Esophagus muscularis mucosa (tissue), 4 donors: ENCODE measurements at regions not wholly inside any gene's neighbourhood (a gene's known extent, or its start where the extent isn't known, plus 50 kb on each side); places are given as distances from the start of the nearest gene placed in this dataset.

Experiments used
- DNase-seq: peaks from one replicate; pipeline ENCODE4 v3.0.0-alpha.2; 2017; ENCODE audit errors: extremely low spot score
- H3K27ac ChIP-seq, 4 donors: fragments of 200-600 bp; sonication (generic); replicated peaks in 1 of 4; 1 replicate in 3 of 4; 2 replicates in 1 of 4; pipeline ENCODE4 v1.5.1; 2016 to 2019; ENCODE audit warnings: mild to moderate bottlenecking in 1 of 4
- H3K27me3 ChIP-seq, 4 donors: fragments of 200-600 bp; sonication (generic); one replicate each; pipeline versions ENCODE4 v1.5.1 to v1.6.0; 2016 to 2019
- H3K36me3 ChIP-seq, 4 donors: fragments of 200-600 bp; sonication (generic); one replicate each; pipeline ENCODE4 v1.5.1; 2016 to 2019
- H3K4me1 ChIP-seq, 4 donors: fragments of 200-600 bp; sonication (generic); one replicate each; pipeline ENCODE4 v1.5.1; 2016 to 2019
- H3K4me3 ChIP-seq, 4 donors: fragments of 200-600 bp; sonication (generic); 1 replicate in 2 of 4; 2 replicates in 2 of 4; pipeline ENCODE4 v1.5.1; 2016 to 2019; ENCODE audit warnings: mild to moderate bottlenecking in 4 of 4, moderate library complexity in 1 of 4
- H3K9me3 ChIP-seq, 4 donors: fragments of 200-600 bp; sonication (generic); 1 replicate in 3 of 4; 2 replicates in 1 of 4; pipeline ENCODE4 v1.5.1; 2016 to 2019
- CTCF ChIP-seq, 3 experiments: fragments of 200-600 bp in 2 of 3; fragments of 450-650 bp in 1 of 3; sonication (generic) in 2 of 3; IDR thresholded peaks; one replicate each; pipeline ENCODE4 v1.5.1; 2017 to 2019; ENCODE audit warnings: antibody characterized with exemption in 3 of 3, mild to moderate bottlenecking in 2 of 3, moderate library complexity in 1 of 3
- EP300 ChIP-seq: sonication (generic); formaldehyde crosslinking; IDR thresholded peaks from one replicate; pipeline ENCODE4 v1.6.1; 2017; ENCODE audit warnings: antibody characterized with exemption
- POLR2A ChIP-seq: fragments of 450-650 bp; IDR thresholded peaks from one replicate; pipeline ENCODE4 v1.6.1; 2017; ENCODE audit warnings: antibody characterized with exemption, moderate library complexity, mild to moderate bottlenecking, low read depth
- POLR2AphosphoS5 ChIP-seq, 2 donors: sonication (generic); formaldehyde crosslinking; IDR thresholded peaks; one replicate each; pipeline ENCODE4 v1.6.1; 2017; ENCODE audit warnings: antibody characterized with exemption in 2 of 2
- WGBS: methylation state at CpG from one replicate; pipeline ENCODE4 v1.1.5; 2018; 5-methylcytosine and 5-hydroxymethylcytosine counted together
- intact Hi-C: fragments of 100-400 bp; cut with DNase I; formaldehyde crosslinking; loops from one replicate; pipeline ENCODE4 v1.15.1; 2023

DNA sequence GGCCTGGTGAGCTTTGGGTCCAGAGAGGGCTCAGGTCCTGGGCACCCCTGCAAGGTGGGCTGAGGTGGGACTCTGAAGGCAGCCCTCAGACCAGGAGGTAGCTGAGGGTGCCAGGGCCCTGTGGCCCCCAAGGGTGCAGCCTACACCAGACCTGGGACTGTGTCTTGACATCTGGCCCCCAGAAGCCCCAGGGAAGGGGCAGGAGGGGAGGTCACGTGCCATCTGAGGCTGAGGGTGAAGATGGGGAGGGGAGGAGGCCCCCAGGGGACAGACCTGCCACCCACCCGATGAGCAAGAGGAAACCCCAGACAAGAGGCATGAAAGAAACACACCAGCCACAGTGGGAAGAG is 520.2 kb downstream of the BRD1 start:
- Histone ChIP-seq H3K9me3 (no peaks in the 10 kb centered on the region), H3K4me3 (no peak overlapping the region), H3K27me3 (peaks cover 0 to 69% (median 7%) of the 10 kb centered on the region in 4 donors), H3K4me1 (peaks cover 0 to 8% (median 6%) of the 10 kb centered on the region in 4 donors), H3K27ac (no peak overlapping the region), H3K36me3 (no peaks in the 10 kb centered on the region)
- intact Hi-C loops: no loop called here
- peak; percentile 88 for DNase-seq
- no peak for TF ChIP-seq POLR2A
- no peak for TF ChIP-seq POLR2AphosphoS5 (IDR thresholded peaks at IDR 0.05)
- no peak for TF ChIP-seq CTCF (IDR thresholded peaks at IDR 0.05)
- TF ChIP-seq EP300: no peak
- 71% methylated on average over 2 of the region's 2 CpGs for WGBS

GRCh38 chr22:49306632-49307480 is 520.8 kb downstream of the BRD1 start:
- Histone ChIP-seq H3K4me1 (peaks cover 0 to 8% (median 6%) of the 10 kb centered on the region in 4 donors), H3K9me3 (no peaks in the 10 kb centered on the region), H3K4me3 (no peak overlapping the region), H3K36me3 (no peaks in the 10 kb centered on the region), H3K27ac (no peak overlapping the region), H3K27me3 (peaks cover 0 to 68% (median 7%) of the 10 kb centered on the region in 4 donors)
- no peak for DNase-seq
- TF ChIP-seq POLR2AphosphoS5 (IDR thresholded peaks at IDR 0.05) (no peak), CTCF (IDR thresholded peaks at IDR 0.05) (no peak), EP300 (no peak), POLR2A (no peak)
- intact Hi-C loops: no loop called here
- 71% methylated on average over 29 of the region's 31 CpGs for WGBS

DNA sequence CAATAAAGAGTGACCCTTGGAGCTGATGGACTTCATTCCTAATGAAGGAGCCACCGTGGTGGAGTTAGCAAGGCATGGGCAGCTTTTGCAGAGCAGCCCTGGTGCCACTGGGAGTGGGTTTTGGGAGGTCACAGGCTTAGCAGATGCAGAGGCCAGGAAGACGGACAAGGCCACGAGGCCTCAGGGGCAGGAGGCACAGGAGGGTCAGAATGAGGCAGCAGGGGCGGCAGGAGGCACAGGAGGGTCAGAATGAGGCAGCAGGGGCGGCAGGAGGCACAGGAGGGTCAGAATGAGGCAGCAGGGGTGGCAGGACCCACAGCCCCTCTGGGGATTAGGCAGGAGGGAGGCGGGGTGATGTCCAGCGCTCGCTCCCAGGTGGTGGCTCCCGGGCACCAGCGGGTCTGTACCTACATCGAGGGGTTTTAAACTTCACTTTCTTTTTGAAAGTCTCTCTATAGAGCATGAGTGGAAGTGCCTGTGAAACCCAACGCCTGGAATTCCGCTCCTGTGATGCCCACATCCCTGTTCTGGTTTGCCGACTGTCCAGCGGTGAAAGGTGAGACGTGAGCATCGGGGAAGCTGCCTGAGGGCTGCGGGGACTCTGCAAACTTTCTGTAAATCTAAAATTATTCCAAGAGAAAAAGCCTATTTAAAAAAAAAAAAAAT is 521.6 kb downstream of the BRD1 start:
- Histone ChIP-seq H3K27ac (no peak overlapping the region), H3K27me3 (peaks cover 0 to 74% (median 7%) of the 10 kb centered on the region in 4 donors), H3K9me3 (no peaks in the 10 kb centered on the region), H3K4me1 (peaks cover 0 to 8% (median 6%) of the 10 kb centered on the region in 4 donors), H3K4me3 (no peak overlapping the region), H3K36me3 (no peaks in the 10 kb centered on the region)
- 79% methylated on average over 18 of the region's 18 CpGs for WGBS
- TF ChIP-seq CTCF (IDR thresholded peaks at IDR 0.05): no peak
- intact Hi-C loops: no loop called here
- no peak for DNase-seq

DNA sequence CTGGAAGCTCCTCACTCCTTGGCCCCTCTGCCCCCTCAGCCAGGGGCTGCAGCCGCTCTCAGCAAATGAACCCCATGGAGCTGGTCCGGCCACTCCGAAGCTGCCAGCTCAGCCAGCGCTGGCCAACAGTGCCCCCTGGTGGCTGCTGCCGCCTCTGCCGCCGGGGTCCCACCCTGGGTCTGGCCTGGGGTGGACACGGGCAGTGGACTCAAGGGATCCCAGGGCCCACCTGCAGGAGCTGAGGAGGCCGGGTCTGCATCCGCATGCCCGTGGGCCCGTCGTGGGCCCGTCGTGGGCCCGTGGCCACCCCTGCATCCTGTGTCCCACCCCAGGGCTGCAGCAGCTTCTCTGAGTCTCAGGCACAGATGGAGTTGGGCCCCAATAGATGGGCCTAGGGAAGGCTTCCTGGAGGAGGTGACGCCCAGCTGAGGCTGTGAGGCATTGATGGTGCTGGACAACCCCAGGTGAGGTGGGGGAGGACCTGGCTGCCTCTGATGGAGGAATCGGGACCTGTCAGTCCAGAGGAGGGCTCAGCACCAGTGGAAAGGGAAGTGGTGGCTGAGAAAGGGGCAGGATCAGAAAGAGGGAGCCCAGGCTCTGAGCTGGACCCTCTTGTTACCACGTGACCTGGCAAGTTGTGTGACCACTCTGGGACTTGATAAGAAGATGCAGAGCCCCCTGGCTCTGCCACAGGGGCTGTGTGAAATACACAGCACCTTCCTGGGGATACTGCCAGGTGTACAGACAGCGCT is 522.3 kb downstream of the BRD1 start:
- DNase-seq: peak; percentile 92
- Histone ChIP-seq H3K27me3 (peaks cover 0 to 79% (median 7%) of the 10 kb centered on the region in 4 donors), H3K36me3 (no peaks in the 10 kb centered on the region), H3K27ac (no peak overlapping the region), H3K4me3 (peak overlapping the region in 1 of 4 donors; percentile 7), H3K4me1 (peaks cover 0 to 8% (median 6%) of the 10 kb centered on the region in 4 donors), H3K9me3 (no peaks in the 10 kb centered on the region)
- 20% methylated on average over 20 of the region's 20 CpGs for WGBS
- intact Hi-C loops: no loop called here
- peak; percentile 60 to 84 (median 71) for TF ChIP-seq CTCF (IDR thresholded peaks at IDR 0.05)
- TF ChIP-seq EP300: no peak
